ENCODE measurements at regions not wholly inside any gene's neighbourhood (a gene's known extent, or its start where the extent isn't known, plus 50 kb on each side); places are given as distances from the start of the nearest gene placed in this dataset.

DNA sequence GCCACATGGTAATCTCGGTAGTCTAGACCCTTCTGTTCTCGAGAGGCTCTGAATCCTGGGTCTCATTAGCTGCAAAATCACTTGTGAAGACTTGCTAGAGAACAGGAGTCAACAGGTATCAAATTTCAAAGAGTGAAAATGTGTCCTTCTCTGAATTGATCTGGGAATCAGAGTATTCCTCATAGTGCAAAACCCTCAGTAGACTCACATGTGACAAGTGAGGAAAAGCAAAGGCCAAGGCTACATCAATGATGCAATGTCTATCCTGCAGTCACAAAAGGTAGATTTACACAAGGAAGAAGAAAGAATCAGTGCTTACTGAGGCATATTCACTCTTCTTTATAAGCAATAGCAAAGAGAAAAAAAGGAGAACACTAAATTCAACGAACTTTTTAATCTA is 1220.0 kb upstream of the GJE1 start:
- intact Hi-C loops (cut with micrococcal nuclease) = no loop called here
- POLR2A ChIA-PET = no interaction called here
- Mint-ChIP-seq H3K36me3 (no peaks in the 10 kb centered on the region), H3K9me3 (no peaks in the 10 kb centered on the region), H3K4me3 (no peak overlapping the region), H3K27me3 (peaks cover 2% of the 10 kb centered on the region), H3K4me1 (ENCODE audit: low read depth) (peaks cover 5% of the 10 kb centered on the region), H3K27ac (no peak overlapping the region)
- CTCF ChIA-PET = no interaction called here
- DNase-seq = no peak

DNA sequence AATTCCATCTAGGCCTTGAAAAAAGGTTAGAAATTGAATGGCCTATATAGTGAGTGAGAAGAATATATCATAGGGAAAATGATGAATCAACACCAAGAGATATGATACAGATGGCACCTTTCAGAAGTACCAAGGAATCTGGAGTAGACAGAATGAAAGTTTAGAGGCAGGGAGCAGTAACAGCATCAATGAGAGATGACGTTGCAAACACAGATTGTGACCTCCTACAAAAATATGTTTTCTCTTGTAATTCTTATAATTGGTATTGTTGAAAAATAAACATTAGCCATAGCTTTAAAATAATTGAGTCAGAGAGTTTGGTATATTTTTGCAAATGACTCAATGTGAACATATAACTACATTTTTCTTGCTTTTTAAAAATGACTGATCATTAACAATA is 1223.1 kb upstream of the GJE1 start:
- intact Hi-C loops (cut with micrococcal nuclease) = no loop called here
- Mint-ChIP-seq H3K4me3 (no peak overlapping the region), H3K36me3 (no peaks in the 10 kb centered on the region), H3K9me3 (no peaks in the 10 kb centered on the region), H3K27me3 (no peaks in the 10 kb centered on the region), H3K27ac (no peak overlapping the region), H3K4me1 (ENCODE audit: low read depth) (no peaks in the 10 kb centered on the region)
- POLR2A ChIA-PET = no interaction called here
- DNase-seq = no peak
- CTCF ChIA-PET = no interaction called here

DNA sequence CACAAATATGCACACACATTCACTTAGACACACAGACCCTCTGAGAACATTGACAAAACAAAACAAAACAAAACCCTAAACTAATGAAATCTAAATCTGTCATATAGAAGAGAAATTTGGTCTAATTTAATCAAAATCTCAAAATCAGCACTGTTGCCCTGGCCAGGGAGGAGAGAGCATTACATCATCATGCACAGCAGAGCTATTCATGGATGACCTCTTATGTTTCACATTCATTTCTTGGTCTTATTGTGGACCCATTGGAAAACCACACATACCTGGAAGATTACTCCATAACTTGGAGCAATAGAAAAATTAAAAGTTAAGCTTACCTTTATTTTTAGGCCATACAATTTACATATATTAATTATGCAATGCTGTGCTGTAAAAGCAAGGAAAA is 1223.6 kb upstream of the GJE1 start:
- Mint-ChIP-seq H3K27ac (no peak overlapping the region), H3K36me3 (no peaks in the 10 kb centered on the region), H3K27me3 (no peaks in the 10 kb centered on the region), H3K9me3 (no peaks in the 10 kb centered on the region), H3K4me3 (no peak overlapping the region), H3K4me1 (ENCODE audit: low read depth) (no peaks in the 10 kb centered on the region)
- no peak for DNase-seq
- ChIA-PET CTCF (no interaction called here), POLR2A (no interaction called here)
- intact Hi-C loops (cut with micrococcal nuclease) = no loop called here

DNA sequence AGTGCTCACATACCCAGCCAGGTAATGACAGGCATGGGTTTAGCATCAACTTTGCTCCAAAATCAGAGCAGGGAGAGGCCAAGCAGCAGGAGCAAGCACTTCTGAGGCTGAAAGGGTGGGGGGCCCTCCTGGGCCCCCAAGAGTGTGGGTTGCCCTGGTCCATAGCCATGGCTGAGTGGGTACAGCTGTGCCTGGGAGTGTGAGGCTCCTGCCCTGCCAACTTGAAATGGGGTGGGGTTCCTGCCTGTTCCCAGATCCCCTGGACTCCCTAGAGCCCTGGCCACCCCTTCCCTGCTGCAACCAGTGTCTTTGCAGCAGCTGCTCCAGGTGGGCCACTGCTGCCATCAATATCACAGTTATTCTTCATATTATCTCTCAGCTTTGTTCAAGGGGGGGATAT is 1224.2 kb upstream of the GJE1 start:
- CTCF ChIA-PET = no interaction called here
- Mint-ChIP-seq H3K36me3 (no peaks in the 10 kb centered on the region), H3K4me3 (no peak overlapping the region), H3K4me1 (ENCODE audit: low read depth) (no peaks in the 10 kb centered on the region), H3K9me3 (no peaks in the 10 kb centered on the region), H3K27ac (no peak overlapping the region), H3K27me3 (no peaks in the 10 kb centered on the region)
- intact Hi-C loops (cut with micrococcal nuclease) = no loop called here
- no peak for DNase-seq
- POLR2A ChIA-PET = no interaction called here

DNA sequence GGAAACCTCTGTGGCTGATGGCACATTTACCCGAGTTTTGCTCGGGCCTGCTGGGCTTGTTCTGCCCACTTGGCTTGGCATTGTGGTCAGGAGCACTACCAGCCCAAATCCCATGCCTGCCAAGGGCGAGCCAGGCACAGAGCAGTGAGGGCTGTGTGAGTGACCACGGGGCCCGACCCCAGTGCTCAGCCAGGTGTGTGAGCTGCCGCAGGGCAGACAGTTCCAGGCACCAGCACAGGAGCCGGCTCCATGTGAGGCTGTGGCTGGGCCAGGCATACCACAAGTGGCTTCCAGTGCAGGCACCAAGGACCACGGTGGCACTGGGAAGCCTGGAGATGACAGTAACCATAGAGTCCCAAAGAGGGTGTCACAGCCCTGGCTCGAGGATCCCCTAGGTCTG is 1225.5 kb upstream of the GJE1 start:
- no peaks in the 10 kb centered on the region for H3K4me1 Mint-ChIP-seq (ENCODE audit: low read depth)
- H3K36me3 Mint-ChIP-seq = no peaks in the 10 kb centered on the region
- POLR2A ChIA-PET = no interaction called here
- H3K27ac Mint-ChIP-seq = no peak overlapping the region
- no peak overlapping the region for H3K4me3 Mint-ChIP-seq
- H3K9me3 Mint-ChIP-seq = no peaks in the 10 kb centered on the region
- H3K27me3 Mint-ChIP-seq = no peaks in the 10 kb centered on the region
- CTCF ChIA-PET = no interaction called here
- DNase-seq = no peak
- intact Hi-C loops (cut with micrococcal nuclease) = no loop called here

DNA sequence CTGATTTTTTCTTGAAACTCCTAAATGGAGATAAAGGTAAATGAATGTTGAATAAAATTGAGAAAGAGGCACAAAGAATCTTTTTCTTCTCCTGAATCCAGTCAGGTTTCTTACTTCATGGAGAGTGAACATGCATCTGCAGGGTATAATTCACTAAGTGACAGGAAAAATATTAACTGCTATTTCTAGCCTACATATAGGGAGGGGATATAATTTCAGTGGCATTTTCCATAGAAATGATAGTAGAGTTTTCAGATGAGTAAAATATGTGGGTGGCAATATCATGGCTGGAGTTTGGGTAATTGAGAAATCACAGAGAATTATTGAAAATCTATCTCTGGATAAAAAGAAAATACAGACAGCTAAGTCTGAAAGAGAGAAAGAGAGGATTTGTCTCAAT is 1227.0 kb upstream of the GJE1 start:
- peaks cover 2% of the 10 kb centered on the region for H3K27me3 Mint-ChIP-seq
- H3K4me1 Mint-ChIP-seq (ENCODE audit: low read depth) = no peaks in the 10 kb centered on the region
- ChIA-PET CTCF (no interaction called here), POLR2A (no interaction called here)
- no peak overlapping the region for H3K27ac Mint-ChIP-seq
- H3K4me3 Mint-ChIP-seq = no peak overlapping the region
- H3K36me3 Mint-ChIP-seq = no peaks in the 10 kb centered on the region
- no peak for DNase-seq
- H3K9me3 Mint-ChIP-seq = peaks cover 3% of the 10 kb centered on the region
- intact Hi-C loops (cut with micrococcal nuclease) = no loop called here

DNA sequence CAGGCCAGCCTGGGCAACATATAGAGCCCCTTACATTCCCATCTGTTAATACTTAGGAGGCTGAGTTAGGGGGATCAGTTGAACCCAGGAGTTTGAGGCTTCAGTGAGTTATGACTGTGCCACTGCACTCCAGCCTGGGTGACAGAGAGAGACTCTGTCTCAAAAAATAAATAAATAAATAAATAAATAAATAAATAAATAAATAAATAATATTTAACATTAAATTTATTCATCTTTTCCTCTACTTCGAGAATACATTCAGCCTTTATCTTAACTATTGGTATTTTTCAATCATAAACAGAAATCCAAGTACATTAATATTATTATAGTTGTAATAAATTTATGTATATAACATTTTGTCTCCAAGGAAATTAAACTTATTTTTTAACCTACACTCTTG is 1227.7 kb upstream of the GJE1 start:
- no peak overlapping the region for H3K27ac Mint-ChIP-seq
- peaks cover 2% of the 10 kb centered on the region for H3K27me3 Mint-ChIP-seq
- H3K4me3 Mint-ChIP-seq = no peak overlapping the region
- no peaks in the 10 kb centered on the region for H3K4me1 Mint-ChIP-seq (ENCODE audit: low read depth)
- DNase-seq = no peak
- intact Hi-C loops (cut with micrococcal nuclease) = no loop called here
- H3K9me3 Mint-ChIP-seq = peaks cover 3% of the 10 kb centered on the region
- ChIA-PET POLR2A (no interaction called here), CTCF (no interaction called here)
- no peaks in the 10 kb centered on the region for H3K36me3 Mint-ChIP-seq

DNA sequence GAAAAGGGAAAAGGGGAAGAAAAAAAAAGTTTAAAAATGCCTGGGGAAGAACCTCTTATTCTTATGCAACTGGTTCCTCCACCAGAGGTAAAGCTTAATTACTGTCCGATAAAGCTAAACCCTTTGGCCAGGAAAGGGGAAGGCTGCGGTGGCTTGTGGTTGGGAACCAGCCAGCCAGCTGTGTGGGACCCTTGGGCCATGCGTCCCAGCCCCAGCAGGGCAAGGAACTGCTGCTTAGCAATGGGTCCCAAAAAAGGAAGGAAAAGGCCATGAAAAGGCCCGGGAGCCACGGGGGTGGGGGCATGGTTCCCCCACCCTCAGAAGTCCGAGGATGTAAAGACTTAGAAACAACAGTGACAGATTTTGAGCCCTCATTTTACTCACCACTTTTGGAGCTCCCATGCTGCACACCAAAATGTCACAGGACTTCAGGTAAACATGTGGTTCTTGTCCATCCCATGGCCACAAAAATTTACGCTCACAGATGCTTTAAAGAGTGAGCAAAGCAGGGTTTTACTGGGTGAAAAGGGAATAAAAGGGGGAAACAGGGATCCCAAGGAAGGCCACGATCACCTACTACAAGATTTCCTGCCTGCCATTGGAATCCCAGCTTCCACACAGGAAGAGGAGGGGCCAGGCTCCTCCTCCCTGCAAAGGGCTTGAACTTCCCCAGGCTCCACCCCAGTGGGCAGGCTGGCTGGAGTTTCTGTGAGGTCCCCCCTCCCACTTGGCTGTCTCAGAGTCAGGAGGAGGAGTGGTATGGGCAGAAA is 1234.7 kb upstream of the GJE1 start:
- H3K4me3 Mint-ChIP-seq = no peak overlapping the region
- intact Hi-C loops (cut with micrococcal nuclease) = no loop called here
- ChIA-PET CTCF (no interaction called here), POLR2A (no interaction called here)
- DNase-seq = no peak
- H3K36me3 Mint-ChIP-seq = no peaks in the 10 kb centered on the region
- H3K9me3 Mint-ChIP-seq = peaks cover 7% of the 10 kb centered on the region
- H3K27ac Mint-ChIP-seq = no peak overlapping the region
- H3K27me3 Mint-ChIP-seq = peaks cover 5% of the 10 kb centered on the region
- H3K4me1 Mint-ChIP-seq (ENCODE audit: low read depth) = no peaks in the 10 kb centered on the region

DNA sequence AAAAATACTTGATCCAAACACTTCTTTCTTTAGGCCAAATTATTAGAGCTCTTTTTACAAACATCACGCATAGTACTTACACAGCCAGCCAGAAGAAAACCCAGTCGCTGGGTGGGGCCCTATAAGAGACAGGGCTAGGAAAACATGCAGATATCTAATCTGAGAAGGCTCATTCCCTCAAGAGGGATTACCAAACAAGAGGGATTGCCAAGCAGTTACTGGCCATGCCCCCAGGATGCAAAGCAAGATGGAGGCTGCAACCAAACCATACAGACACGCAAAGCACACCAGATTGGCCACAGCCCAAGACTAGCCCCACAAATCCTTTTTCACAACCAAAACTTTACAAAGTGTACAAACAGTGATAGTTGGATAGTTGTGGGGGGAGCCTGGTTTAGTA is 1235.4 kb upstream of the GJE1 start:
- CTCF ChIA-PET = no interaction called here
- no peaks in the 10 kb centered on the region for H3K4me1 Mint-ChIP-seq (ENCODE audit: low read depth)
- H3K27ac Mint-ChIP-seq = no peak overlapping the region
- intact Hi-C loops (cut with micrococcal nuclease) = no loop called here
- POLR2A ChIA-PET = no interaction called here
- H3K4me3 Mint-ChIP-seq = no peak overlapping the region
- H3K27me3 Mint-ChIP-seq = peaks cover 6% of the 10 kb centered on the region
- DNase-seq = no peak
- no peaks in the 10 kb centered on the region for H3K36me3 Mint-ChIP-seq
- H3K9me3 Mint-ChIP-seq = peaks cover 7% of the 10 kb centered on the region

DNA sequence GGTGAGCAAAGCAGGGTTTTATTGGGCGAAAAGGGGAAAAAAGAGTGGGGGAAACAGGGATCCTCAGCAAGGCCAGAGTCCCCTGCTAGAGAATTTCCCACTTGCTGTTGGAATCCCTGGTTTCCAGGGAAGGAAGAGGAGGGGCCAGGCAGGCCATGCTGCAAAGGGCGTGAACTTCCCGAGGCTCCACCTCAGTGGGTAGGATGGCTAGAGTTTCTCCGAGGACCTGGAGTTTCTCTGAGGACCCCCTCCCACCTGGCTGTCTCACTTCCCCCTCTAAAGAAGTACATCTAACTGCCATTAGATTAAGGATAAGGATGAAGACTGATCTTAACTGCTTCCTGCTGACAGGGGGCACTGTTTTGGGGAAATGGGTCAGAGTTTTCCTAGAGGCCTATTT is 1239.3 kb upstream of the GJE1 start:
- no peaks in the 10 kb centered on the region for H3K4me1 Mint-ChIP-seq (ENCODE audit: low read depth)
- H3K27me3 Mint-ChIP-seq = peaks cover 7% of the 10 kb centered on the region
- peaks cover 4% of the 10 kb centered on the region for H3K9me3 Mint-ChIP-seq
- H3K36me3 Mint-ChIP-seq = no peaks in the 10 kb centered on the region
- H3K27ac Mint-ChIP-seq = no peak overlapping the region
- intact Hi-C loops (cut with micrococcal nuclease) = no loop called here
- ChIA-PET POLR2A (no interaction called here), CTCF (no interaction called here)
- H3K4me3 Mint-ChIP-seq = no peak overlapping the region
- no peak for DNase-seq

DNA sequence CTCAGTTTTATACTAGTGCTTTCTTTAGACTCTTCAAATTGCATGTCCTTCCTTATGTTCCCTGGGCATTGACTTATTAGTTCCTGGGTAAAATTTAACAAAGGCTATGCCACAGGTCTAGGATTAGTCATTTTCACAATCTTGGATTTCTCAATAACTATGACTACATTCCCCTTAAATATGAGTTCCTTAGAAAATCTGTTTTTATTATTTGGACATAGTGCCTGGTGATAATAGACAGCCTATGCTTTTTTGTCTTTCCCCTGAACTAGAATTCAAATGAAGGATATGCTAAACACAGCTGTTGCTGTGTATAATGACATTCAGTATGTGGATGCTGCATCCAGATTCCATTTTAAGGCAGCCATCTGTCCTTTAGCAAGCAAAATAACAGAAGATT is 1252.8 kb upstream of the GJE1 start:
- CTCF ChIA-PET = no interaction called here
- Mint-ChIP-seq H3K4me1 (ENCODE audit: low read depth) (no peaks in the 10 kb centered on the region), H3K27ac (no peak overlapping the region), H3K27me3 (no peaks in the 10 kb centered on the region), H3K36me3 (no peaks in the 10 kb centered on the region), H3K4me3 (no peak overlapping the region), H3K9me3 (no peaks in the 10 kb centered on the region)
- no peak for DNase-seq
- POLR2A ChIA-PET = no interaction called here
- intact Hi-C loops (cut with micrococcal nuclease) = no loop called here

DNA sequence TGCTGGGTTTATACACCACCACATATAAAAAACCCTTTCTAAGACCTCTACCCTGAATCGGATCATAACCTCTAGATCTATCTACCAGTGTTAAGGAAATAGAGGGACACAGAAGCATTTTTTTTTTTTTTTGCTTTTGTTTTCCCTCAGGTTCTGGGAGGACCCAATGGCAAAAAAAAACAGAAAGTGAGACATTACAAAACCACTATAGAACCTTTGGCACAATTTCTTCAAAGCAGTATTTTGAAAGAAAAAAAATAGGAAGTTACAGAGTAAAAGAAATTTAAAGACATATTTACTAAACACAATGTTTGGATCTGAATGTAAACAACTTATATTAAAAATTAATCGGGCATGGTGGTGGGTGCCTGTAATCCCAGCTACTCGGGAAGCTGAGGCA is 1258.7 kb upstream of the GJE1 start:
- Mint-ChIP-seq H3K9me3 (no peaks in the 10 kb centered on the region), H3K36me3 (no peaks in the 10 kb centered on the region), H3K4me3 (no peak overlapping the region), H3K27ac (no peak overlapping the region), H3K27me3 (no peaks in the 10 kb centered on the region), H3K4me1 (ENCODE audit: low read depth) (no peaks in the 10 kb centered on the region)
- no peak for DNase-seq
- ChIA-PET POLR2A (no interaction called here), CTCF (no interaction called here)
- intact Hi-C loops (cut with micrococcal nuclease) = no loop called here

DNA sequence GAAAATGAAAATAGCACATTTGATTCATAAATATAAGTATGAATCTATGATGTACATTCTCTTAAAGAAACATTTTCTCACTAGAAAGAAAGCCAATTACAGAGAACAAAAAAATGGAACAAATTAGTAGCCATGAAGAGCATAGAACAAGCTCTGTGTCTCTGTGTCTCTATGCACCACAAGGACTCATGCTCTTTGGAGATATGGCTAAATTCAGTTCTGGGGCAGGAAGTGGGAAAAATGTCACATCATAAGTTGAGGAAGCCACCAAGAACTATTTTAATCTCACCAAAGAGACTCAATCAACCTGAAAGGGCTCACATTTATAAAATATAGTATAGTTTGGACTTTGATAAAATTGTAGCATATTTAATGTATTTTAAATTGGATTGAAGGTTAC is 1259.8 kb upstream of the GJE1 start:
- Mint-ChIP-seq H3K4me1 (ENCODE audit: low read depth) (no peaks in the 10 kb centered on the region), H3K27ac (no peak overlapping the region), H3K36me3 (no peaks in the 10 kb centered on the region), H3K4me3 (no peak overlapping the region), H3K27me3 (no peaks in the 10 kb centered on the region), H3K9me3 (no peaks in the 10 kb centered on the region)
- CTCF ChIA-PET = no interaction called here
- intact Hi-C loops (cut with micrococcal nuclease) = no loop called here
- POLR2A ChIA-PET = no interaction called here
- DNase-seq = no peak

DNA sequence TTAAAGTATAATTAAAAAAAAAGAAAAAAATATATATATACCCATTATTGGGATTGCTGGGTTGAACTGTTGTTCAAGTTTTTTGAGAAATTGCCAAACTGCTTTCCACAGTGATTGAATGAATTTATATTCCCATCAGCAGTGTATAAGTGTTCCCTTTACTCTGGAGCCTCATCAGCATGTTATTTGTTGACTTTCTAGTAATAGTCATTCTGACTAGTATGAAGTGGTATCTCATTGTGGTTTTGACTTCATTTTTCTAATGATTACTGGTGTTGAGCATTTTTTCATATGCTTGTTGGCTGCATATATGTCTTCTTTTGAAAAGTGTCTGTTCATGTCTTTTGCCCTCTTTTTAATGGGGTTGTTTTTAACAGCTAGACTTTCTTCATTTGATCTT is 1260.8 kb upstream of the GJE1 start:
- POLR2A ChIA-PET = no interaction called here
- Mint-ChIP-seq H3K36me3 (no peaks in the 10 kb centered on the region), H3K4me3 (no peak overlapping the region), H3K27me3 (no peaks in the 10 kb centered on the region), H3K27ac (no peak overlapping the region), H3K4me1 (ENCODE audit: low read depth) (no peaks in the 10 kb centered on the region), H3K9me3 (no peaks in the 10 kb centered on the region)
- CTCF ChIA-PET = no interaction called here
- intact Hi-C loops (cut with micrococcal nuclease) = no loop called here
- DNase-seq = no peak
